Adrenal gland (tissue), 5 donors: ENCODE measurements at regions not wholly inside any gene's neighbourhood (a gene's known extent, or its start where the extent isn't known, plus 50 kb on each side); places are given as distances from the start of the nearest gene placed in this dataset.

Experiments
- CTCF ChIP-seq, 6 experiments: fragments of 450-650 bp in 4 of 6; fragments of 200-600 bp in 2 of 6; sonication (generic) in 1 of 6; IDR thresholded peaks; 1 replicate in 5 of 6; 2 replicates in 1 of 6; pipeline versions ENCODE4 v1.5.1 to v1.8.0; 2016 to 2021; ENCODE audit warnings: antibody characterized with exemption in 6 of 6, mild to moderate bottlenecking in 2 of 6, moderate library complexity in 1 of 6
- POLR2A ChIP-seq, 2 donors: fragments of 450-650 bp; IDR thresholded peaks; one replicate each; pipeline ENCODE4 v1.6.1; 2017; ENCODE audit warnings: antibody characterized with exemption in 2 of 2, mild to moderate bottlenecking in 2 of 2, moderate library complexity in 1 of 2
- donor health status: DM: no; HTN: no; CAD: no.

DNA sequence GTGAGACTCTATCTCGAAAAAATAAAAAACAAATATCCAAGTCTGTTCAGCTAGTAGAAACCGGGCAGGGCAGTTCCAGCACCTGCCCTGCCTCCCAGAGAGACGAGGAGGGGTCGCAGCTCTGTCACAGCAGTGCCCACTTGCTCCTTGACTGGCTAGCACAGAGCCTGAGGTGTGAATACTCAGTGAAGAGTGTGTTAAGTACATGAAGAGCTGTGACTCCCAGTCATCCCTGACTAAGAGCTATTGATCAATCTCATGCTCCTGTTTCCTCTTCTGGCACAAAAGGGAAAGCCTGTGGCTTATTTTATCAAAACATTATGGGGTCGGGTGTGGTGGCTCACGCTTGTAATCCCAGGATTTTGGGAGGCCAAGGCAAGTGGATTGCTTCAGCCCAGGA is 83.0 kb upstream of the FZD7 start:
- no peak for TF ChIP-seq CTCF (IDR thresholded peaks at IDR 0.05)
- no peak for TF ChIP-seq POLR2A (IDR thresholded peaks at IDR 0.05)
